ENCODE measurements at regions not wholly inside any gene's neighbourhood (a gene's known extent, or its start where the extent isn't known, plus 50 kb on each side); places are given as distances from the start of the nearest gene placed in this dataset.
"Not testable (repeated sequence)": the region's sequence is repeated elsewhere in the genome, so short reads cannot be mapped to it uniquely, and the experiment has no call there.

GRCh38 chr7:149599636-149600206, 102.1 kb upstream of the ZNF746 start:
- no peak for DNase-seq

- DNase-seq, result no peak
Measured at GRCh38 chr7:149598721-149599308, 101.2 kb upstream of the ZNF746 start.

- not testable (repeated sequence) for DNase-seq
Measured at GRCh38 chr7:149597789-149598188, 100.2 kb upstream of the ZNF746 start.

- no peak for DNase-seq
Measured at GRCh38 chr7:149595541-149595940, 97.9 kb upstream of the ZNF746 start.

GRCh38 chr7:149595078-149595477, 97.5 kb upstream of the ZNF746 start:
- no peak for DNase-seq

- DNase-seq, result no peak
Measured at GRCh38 chr7:149588930-149589329, 91.3 kb upstream of the ZNF746 start.

- no peak for DNase-seq
Measured at GRCh38 chr7:149586646-149587645, 89.3 kb upstream of the ZNF746 start.

GRCh38 chr7:149584530-149584929, 86.9 kb upstream of the ZNF746 start:
- no peak for DNase-seq

GRCh38 chr7:149584009-149584408, 86.4 kb upstream of the ZNF746 start:
- DNase-seq, result no peak

- DNase-seq, result no peak
Measured at GRCh38 chr7:149580328-149580727, 82.7 kb upstream of the ZNF746 start.

- not testable (repeated sequence) for DNase-seq
Measured at GRCh38 chr7:149579365-149579764, 81.8 kb upstream of the ZNF746 start.

GRCh38 chr7:149574428-149574827, 76.8 kb upstream of the ZNF746 start:
- not testable (repeated sequence) for DNase-seq

- DNase-seq, result no peak
Measured at GRCh38 chr7:149573519-149573918, 75.9 kb upstream of the ZNF746 start.

- not testable (repeated sequence) for DNase-seq
Measured at GRCh38 chr7:149572920-149573319, 75.3 kb upstream of the ZNF746 start.

- no peak for DNase-seq
Measured at GRCh38 chr7:149570784-149571183, 73.2 kb upstream of the ZNF746 start.

GRCh38 chr7:149569726-149570422, 72.3 kb upstream of the ZNF746 start:
- DNase-seq, result no peak

- no peak for DNase-seq
Measured at GRCh38 chr7:149569025-149569725, 71.6 kb upstream of the ZNF746 start.

GRCh38 chr7:149568218-149568617, 70.6 kb upstream of the ZNF746 start:
- DNase-seq, result no peak

GRCh38 chr7:149566103-149566502, 68.5 kb upstream of the ZNF746 start:
- no peak for DNase-seq

GRCh38 chr7:149565096-149565382, 67.4 kb upstream of the ZNF746 start:
- no peak for DNase-seq

GRCh38 chr7:149564340-149565095, 66.9 kb upstream of the ZNF746 start:
- no peak for DNase-seq

- DNase-seq, result no peak
Measured at GRCh38 chr7:149562602-149563001, 65.0 kb upstream of the ZNF746 start.
